GM12878 (cell line): ENCODE measurements at regions not wholly inside any gene's neighbourhood (a gene's known extent, or its start where the extent isn't known, plus 50 kb on each side); places are given as distances from the start of the nearest gene placed in this dataset.

Experiments
- ATAC-seq: fragments of 200-7000 bp; cut with Tn5 transposase; 3 replicates; pipeline ENCODE4 v1.9.1; 2020; ENCODE audit warnings: mild to moderate bottlenecking, moderate library complexity
- BruUV-seq: library from RNA; stranded (reverse); fragments of 400-500 nt; replicated peaks from 2 replicates; lab custom pipeline; 2021; lab: Mats Ljungman, UMichigan
- CTCF ChIA-PET: fragments of 300-600 bp; sonication (Branson Sonifier 250); formaldehyde crosslinking; extraction: SDS; loops from one replicate; lab custom pipeline; 2021; ENCODE audit warnings: inconsistent platforms; lab: Yijun Ruan, JAX
- POLR2A ChIA-PET: fragments of 350-600 bp; formaldehyde crosslinking; extraction: SDS; loops from one replicate; lab custom pipeline; 2021; ENCODE audit warnings: inconsistent platforms; lab: Charles Lee
- RAD21 ChIA-PET: fragments of 300-600 bp; sonication (Branson Sonifier 250); formaldehyde crosslinking; loops from one replicate; lab custom pipeline; 2023; ENCODE audit warnings: antibody characterized with exemption; ENCODE audit not compliant: unreplicated experiment; lab: Charles Lee
- SMC1A ChIA-PET: fragments of 300-600 bp; sonication (Branson Sonifier 250); formaldehyde crosslinking; loops from one replicate; lab custom pipeline; 2023; ENCODE audit not compliant: unreplicated experiment, uncharacterized antibody; lab: Charles Lee
- DNase-seq: peaks from one replicate; pipeline ENCODE4 v3.0.0-alpha.2; 2011; ENCODE audit warnings: low read depth, low spot score
- FAIRE-seq: peaks from 3 replicates; lab custom pipeline; 2011; peaks lifted over from hg19 to GRCh38; lab: Jason Lieb, UNC
- H2AFZ ChIP-seq: 2 replicates; pipeline ENCODE4 v1.6.0; 2011; ENCODE audit warnings: low read depth, low read length, control low read depth; ENCODE audit not compliant: control insufficient read depth
- H3K27ac ChIP-seq: 2 replicates; pipeline ENCODE4 v1.5.1; 2011; ENCODE audit warnings: control low read depth; ENCODE audit not compliant: control insufficient read depth, insufficient read depth
- H3K27me3 ChIP-seq, 2 experiments: replicated peaks in 1 of 2; 2 replicates each; pipeline versions ENCODE4 v1.6.0 to v1.6.1; 2011; ENCODE audit warnings: low read length in 1 of 2; ENCODE audit not compliant: control insufficient read depth in 2 of 2, insufficient read depth in 2 of 2
- H3K36me3 ChIP-seq, 2 experiments: 2 replicates each; pipeline ENCODE4 v1.5.1; 2011; ENCODE audit warnings: low read length in 1 of 2; ENCODE audit not compliant: control insufficient read depth in 2 of 2, insufficient read depth in 2 of 2
- H3K4me1 ChIP-seq: 2 replicates; pipeline ENCODE4 v1.6.1; 2011; ENCODE audit warnings: mild to moderate bottlenecking, low read length, moderate library complexity, mixed read lengths; ENCODE audit not compliant: control insufficient read depth, insufficient read depth
- H3K4me2 ChIP-seq: 2 replicates; pipeline ENCODE4 v1.6.0; 2011; ENCODE audit warnings: control low read depth; ENCODE audit not compliant: control insufficient read depth, insufficient read depth
- H3K4me3 ChIP-seq: fragments of 200-600 bp; sonication (generic); 2 replicates; pipeline ENCODE4 v1.5.1; 2016
- H3K79me2 ChIP-seq: 2 replicates; pipeline ENCODE4 v1.6.0; 2011; ENCODE audit warnings: low read length; ENCODE audit not compliant: control insufficient read depth, insufficient read depth
- H3K9ac ChIP-seq: 2 replicates; pipeline ENCODE4 v1.8.0; 2011; ENCODE audit warnings: low read length, control low read depth, mixed read lengths; ENCODE audit not compliant: control insufficient read depth, insufficient read depth
- H3K9me3 ChIP-seq: replicated peaks from 3 replicates; pipeline ENCODE4 v1.5.1; 2011; ENCODE audit warnings: mild to moderate bottlenecking, low read length; ENCODE audit not compliant: control insufficient read depth, insufficient read depth
- H4K20me1 ChIP-seq: 2 replicates; pipeline ENCODE4 v1.6.0; 2011; ENCODE audit not compliant: control insufficient read depth, insufficient read depth
- ETV6 ChIP-seq, 2 experiments: fragments of 450-650 bp in 1 of 2; IDR thresholded peaks in 1 of 2; conservative IDR thresholded peaks in 1 of 2; 2 replicates each; pipeline ENCODE4 v1.6.1; 2014; ENCODE audit warnings: antibody characterized with exemption in 1 of 2, borderline replicate concordance in 1 of 2, low read depth in 1 of 2, mild to moderate bottlenecking in 1 of 2, moderate library complexity in 1 of 2
- IKZF2 ChIP-seq, 2 experiments: fragments of 450-650 bp; IDR thresholded peaks; 2 replicates each; pipeline ENCODE4 v1.6.1; 2017; ENCODE audit warnings: mild to moderate bottlenecking in 2 of 2, moderate library complexity in 2 of 2
- RB1 ChIP-seq: fragments of 450-650 bp; formaldehyde crosslinking; IDR thresholded peaks from 2 replicates; pipeline ENCODE4 v1.6.1; 2017; ENCODE audit warnings: mild to moderate bottlenecking, borderline replicate concordance
- STAT3 ChIP-seq: IDR thresholded peaks from 2 replicates; pipeline ENCODE4 v1.6.1; 2011; ENCODE audit warnings: low read depth, low read length, improper control_type of control experiment
- WRNIP1 ChIP-seq: IDR thresholded peaks from 2 replicates; pipeline ENCODE4 v1.6.1; 2011; ENCODE audit warnings: low read depth, low read length, improper control_type of control experiment, borderline replicate concordance
- ZSCAN29 ChIP-seq: fragments of 450-650 bp; IDR thresholded peaks from 2 replicates; pipeline ENCODE4 v1.6.1; 2017; ENCODE audit warnings: mild to moderate bottlenecking, moderate library complexity
- WGBS: methylation state at CpG from one replicate; pipeline ENCODE4 v1.1.6; 2016; ENCODE audit warnings: low lambda C conversion rate; ENCODE audit not compliant: insufficient replicate concordance, insufficient coverage; ENCODE audit errors: missing lambda C conversion rate; 5-methylcytosine and 5-hydroxymethylcytosine counted together
- in situ Hi-C: fragments of 300-500 bp; cut with MboI; formaldehyde crosslinking; loops from 9 replicates; pipeline ENCODE4 v1.14.3; 2018; ENCODE audit warnings: mixed read lengths
- intact Hi-C: fragments of 100-400 bp; cut with micrococcal nuclease; formaldehyde crosslinking; loops from one replicate; pipeline ENCODE4 v1.14.2; 2022; ENCODE audit not compliant: unreplicated experiment
- TF ChIP-seq, protein P1 (sequence below): IDR thresholded peaks from 2 replicates; pipeline ENCODE4 v1.6.1; 2012; ENCODE audit warnings: low read length, inconsistent platforms
- TF ChIP-seq, protein P2 (sequence below): IDR thresholded peaks from 2 replicates; pipeline ENCODE4 v1.6.1; 2012; ENCODE audit warnings: low read depth, low read length, improper control_type of control experiment
- TF ChIP-seq, protein P3 (sequence below): fragments of 450-650 bp; IDR thresholded peaks from 2 replicates; pipeline ENCODE4 v1.6.1; 2017; ENCODE audit warnings: low read depth, mild to moderate bottlenecking, moderate library complexity
- TF ChIP-seq, protein P4 (sequence below): fragments of 450-650 bp; IDR thresholded peaks from 2 replicates; pipeline ENCODE4 v1.6.1; 2017; ENCODE audit warnings: mild to moderate bottlenecking, moderate library complexity
- TF ChIP-seq, protein P5 (sequence below): fragments of 450-650 bp; IDR thresholded peaks from 2 replicates; pipeline ENCODE4 v1.6.1; 2017; ENCODE audit warnings: borderline replicate concordance

DNA sequence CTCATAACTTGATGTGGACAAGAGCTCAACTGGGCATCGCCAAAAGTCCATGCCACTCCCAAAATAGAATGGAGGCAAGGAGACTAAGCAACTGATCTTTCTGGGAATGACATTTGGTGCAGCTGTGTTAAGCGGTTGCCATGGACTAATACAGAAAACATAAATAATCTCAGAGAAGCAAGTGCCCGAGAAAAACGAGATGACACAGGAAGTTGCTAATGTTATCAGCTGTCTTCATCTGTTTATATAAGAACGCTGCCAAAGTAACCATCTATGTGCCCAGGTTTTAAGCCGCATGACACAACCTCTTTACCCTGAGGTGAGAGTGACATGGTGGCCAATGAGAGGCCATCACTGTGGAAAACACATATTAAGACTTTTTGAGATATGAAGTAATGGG is 54.9 kb upstream of the SACS start:
- no peaks in the 10 kb centered on the region for H4K20me1 ChIP-seq
- ATAC-seq (no peak), FAIRE-seq (no peak), DNase-seq (no peak)
- H3K4me3 ChIP-seq: no peak overlapping the region
- no peak overlapping the region for H3K9ac ChIP-seq
- no peaks in the 10 kb centered on the region for H3K9me3 ChIP-seq
- no peaks in the 10 kb centered on the region; a peak in 1 of 4 replicates for H3K27me3 ChIP-seq
- ChIA-PET POLR2A (no interaction called here), RAD21 (no interaction called here), CTCF (no interaction called here), SMC1A (no interaction called here)
- no peak overlapping the region for H2AFZ ChIP-seq
- in situ Hi-C loops (no loop called here), intact Hi-C loops (no loop called here)
- H3K4me1 ChIP-seq: no peaks in the 10 kb centered on the region
- H3K36me3 ChIP-seq: no peaks in the 10 kb centered on the region
- 20% methylated on average over 6 of the region's 6 CpGs for WGBS
- BruUV-seq: no TSS peak
- no peak overlapping the region for H3K27ac ChIP-seq
- H3K4me2 ChIP-seq: no peak overlapping the region
- no peaks in the 10 kb centered on the region for H3K79me2 ChIP-seq
- TF ChIP-seq, protein P1, sequence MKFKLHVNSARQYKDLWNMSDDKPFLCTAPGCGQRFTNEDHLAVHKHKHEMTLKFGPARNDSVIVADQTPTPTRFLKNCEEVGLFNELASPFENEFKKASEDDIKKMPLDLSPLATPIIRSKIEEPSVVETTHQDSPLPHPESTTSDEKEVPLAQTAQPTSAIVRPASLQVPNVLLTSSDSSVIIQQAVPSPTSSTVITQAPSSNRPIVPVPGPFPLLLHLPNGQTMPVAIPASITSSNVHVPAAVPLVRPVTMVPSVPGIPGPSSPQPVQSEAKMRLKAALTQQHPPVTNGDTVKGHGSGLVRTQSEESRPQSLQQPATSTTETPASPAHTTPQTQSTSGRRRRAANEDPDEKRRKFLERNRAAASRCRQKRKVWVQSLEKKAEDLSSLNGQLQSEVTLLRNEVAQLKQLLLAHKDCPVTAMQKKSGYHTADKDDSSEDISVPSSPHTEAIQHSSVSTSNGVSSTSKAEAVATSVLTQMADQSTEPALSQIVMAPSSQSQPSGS: no peak
- TF ChIP-seq WRNIP1 (no peak), IKZF2 (IDR thresholded peaks at IDR 0.05) (no peak), ZSCAN29 (no peak), RB1 (no peak), STAT3 (no peak), ETV6 (conservative IDR thresholded peaks at IDR 0.05 in 1 of 2, IDR thresholded peaks at IDR 0.05 in 1 of 2; ENCODE audit: borderline replicate concordance in 1 of 2, low read depth in 1 of 2) (no peak)
- TF ChIP-seq, protein P2, sequence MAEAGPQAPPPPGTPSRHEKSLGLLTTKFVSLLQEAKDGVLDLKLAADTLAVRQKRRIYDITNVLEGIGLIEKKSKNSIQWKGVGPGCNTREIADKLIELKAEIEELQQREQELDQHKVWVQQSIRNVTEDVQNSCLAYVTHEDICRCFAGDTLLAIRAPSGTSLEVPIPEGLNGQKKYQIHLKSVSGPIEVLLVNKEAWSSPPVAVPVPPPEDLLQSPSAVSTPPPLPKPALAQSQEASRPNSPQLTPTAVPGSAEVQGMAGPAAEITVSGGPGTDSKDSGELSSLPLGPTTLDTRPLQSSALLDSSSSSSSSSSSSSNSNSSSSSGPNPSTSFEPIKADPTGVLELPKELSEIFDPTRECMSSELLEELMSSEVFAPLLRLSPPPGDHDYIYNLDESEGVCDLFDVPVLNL: no peak
- TF ChIP-seq, protein P3, sequence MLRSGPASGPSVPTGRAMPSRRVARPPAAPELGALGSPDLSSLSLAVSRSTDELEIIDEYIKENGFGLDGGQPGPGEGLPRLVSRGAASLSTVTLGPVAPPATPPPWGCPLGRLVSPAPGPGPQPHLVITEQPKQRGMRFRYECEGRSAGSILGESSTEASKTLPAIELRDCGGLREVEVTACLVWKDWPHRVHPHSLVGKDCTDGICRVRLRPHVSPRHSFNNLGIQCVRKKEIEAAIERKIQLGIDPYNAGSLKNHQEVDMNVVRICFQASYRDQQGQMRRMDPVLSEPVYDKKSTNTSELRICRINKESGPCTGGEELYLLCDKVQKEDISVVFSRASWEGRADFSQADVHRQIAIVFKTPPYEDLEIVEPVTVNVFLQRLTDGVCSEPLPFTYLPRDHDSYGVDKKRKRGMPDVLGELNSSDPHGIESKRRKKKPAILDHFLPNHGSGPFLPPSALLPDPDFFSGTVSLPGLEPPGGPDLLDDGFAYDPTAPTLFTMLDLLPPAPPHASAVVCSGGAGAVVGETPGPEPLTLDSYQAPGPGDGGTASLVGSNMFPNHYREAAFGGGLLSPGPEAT: no peak
- TF ChIP-seq, protein P4, sequence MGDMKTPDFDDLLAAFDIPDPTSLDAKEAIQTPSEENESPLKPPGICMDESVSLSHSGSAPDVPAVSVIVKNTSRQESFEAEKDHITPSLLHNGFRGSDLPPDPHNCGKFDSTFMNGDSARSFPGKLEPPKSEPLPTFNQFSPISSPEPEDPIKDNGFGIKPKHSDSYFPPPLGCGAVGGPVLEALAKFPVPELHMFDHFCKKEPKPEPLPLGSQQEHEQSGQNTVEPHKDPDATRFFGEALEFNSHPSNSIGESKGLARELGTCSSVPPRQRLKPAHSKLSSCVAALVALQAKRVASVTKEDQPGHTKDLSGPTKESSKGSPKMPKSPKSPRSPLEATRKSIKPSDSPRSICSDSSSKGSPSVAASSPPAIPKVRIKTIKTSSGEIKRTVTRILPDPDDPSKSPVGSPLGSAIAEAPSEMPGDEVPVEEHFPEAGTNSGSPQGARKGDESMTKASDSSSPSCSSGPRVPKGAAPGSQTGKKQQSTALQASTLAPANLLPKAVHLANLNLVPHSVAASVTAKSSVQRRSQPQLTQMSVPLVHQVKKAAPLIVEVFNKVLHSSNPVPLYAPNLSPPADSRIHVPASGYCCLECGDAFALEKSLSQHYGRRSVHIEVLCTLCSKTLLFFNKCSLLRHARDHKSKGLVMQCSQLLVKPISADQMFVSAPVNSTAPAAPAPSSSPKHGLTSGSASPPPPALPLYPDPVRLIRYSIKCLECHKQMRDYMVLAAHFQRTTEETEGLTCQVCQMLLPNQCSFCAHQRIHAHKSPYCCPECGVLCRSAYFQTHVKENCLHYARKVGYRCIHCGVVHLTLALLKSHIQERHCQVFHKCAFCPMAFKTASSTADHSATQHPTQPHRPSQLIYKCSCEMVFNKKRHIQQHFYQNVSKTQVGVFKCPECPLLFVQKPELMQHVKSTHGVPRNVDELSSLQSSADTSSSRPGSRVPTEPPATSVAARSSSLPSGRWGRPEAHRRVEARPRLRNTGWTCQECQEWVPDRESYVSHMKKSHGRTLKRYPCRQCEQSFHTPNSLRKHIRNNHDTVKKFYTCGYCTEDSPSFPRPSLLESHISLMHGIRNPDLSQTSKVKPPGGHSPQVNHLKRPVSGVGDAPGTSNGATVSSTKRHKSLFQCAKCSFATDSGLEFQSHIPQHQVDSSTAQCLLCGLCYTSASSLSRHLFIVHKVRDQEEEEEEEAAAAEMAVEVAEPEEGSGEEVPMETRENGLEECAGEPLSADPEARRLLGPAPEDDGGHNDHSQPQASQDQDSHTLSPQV: no peak
- TF ChIP-seq, protein P5, sequence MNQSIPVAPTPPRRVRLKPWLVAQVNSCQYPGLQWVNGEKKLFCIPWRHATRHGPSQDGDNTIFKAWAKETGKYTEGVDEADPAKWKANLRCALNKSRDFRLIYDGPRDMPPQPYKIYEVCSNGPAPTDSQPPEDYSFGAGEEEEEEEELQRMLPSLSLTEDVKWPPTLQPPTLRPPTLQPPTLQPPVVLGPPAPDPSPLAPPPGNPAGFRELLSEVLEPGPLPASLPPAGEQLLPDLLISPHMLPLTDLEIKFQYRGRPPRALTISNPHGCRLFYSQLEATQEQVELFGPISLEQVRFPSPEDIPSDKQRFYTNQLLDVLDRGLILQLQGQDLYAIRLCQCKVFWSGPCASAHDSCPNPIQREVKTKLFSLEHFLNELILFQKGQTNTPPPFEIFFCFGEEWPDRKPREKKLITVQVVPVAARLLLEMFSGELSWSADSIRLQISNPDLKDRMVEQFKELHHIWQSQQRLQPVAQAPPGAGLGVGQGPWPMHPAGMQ: no peak
